ENCODE measurements at regions not wholly inside any gene's neighbourhood (a gene's known extent, or its start where the extent isn't known, plus 50 kb on each side); places are given as distances from the start of the nearest gene placed in this dataset.

DNA sequence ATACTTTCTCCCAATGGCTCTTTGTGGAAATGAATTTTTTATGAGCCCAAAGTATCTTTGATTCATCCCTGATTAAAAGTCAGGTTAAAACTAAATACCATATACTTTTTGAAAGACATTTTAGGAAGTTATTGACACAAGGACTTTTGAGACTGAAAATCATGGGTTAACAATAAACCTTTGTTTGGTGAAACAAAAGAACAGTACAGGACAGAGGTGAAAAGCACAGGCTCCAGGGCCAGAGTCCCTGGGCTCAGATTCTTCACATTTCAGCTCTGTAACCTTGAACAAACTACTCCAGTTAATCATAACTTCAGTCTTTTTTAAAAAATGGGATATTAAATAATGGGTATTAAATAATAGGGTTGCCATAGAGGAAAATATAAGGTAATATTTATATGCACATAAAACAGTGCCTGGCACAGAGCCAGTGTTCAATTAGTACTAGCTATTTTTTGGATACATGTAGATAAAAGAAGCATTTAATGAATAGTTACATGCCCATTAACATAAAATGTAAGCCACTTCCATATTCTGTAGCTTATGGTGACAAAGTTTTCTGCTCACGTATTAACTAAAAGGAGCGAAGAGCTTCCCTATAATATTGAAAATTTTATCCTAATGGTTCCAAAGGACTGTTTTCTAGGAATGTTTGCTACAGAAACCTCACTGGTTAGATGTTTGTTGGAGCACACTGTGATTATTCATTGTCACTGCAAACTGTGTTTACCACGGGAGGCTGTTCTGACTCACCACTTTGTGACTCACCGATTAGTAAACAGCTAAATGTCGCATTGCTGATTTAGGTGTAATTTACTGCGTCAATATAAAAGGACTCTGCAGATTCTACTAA is 255.4 kb downstream of the DAD1 start:
- H3K4me3 ChIP-seq, result no peak overlapping the region
- no peaks in the 10 kb centered on the region for H3K27me3 ChIP-seq (ENCODE audit: low read depth)
- DNase-seq (ENCODE audit: low spot score in 2 of 2), result peak; percentile 27 to 58
- in situ Hi-C loops (cut with MboI; ENCODE audit: low sequenced_read_pairs), result no loop called here
- 0 out of 2 replicates have a peak, but pooled peaks cover 3% of the 10 kb centered on the region for H3K9me3 ChIP-seq
- no peaks in the 10 kb centered on the region for H3K36me3 ChIP-seq (replicated peaks)
- H3K4me1 ChIP-seq, result peaks cover 24% of the 10 kb centered on the region

DNA sequence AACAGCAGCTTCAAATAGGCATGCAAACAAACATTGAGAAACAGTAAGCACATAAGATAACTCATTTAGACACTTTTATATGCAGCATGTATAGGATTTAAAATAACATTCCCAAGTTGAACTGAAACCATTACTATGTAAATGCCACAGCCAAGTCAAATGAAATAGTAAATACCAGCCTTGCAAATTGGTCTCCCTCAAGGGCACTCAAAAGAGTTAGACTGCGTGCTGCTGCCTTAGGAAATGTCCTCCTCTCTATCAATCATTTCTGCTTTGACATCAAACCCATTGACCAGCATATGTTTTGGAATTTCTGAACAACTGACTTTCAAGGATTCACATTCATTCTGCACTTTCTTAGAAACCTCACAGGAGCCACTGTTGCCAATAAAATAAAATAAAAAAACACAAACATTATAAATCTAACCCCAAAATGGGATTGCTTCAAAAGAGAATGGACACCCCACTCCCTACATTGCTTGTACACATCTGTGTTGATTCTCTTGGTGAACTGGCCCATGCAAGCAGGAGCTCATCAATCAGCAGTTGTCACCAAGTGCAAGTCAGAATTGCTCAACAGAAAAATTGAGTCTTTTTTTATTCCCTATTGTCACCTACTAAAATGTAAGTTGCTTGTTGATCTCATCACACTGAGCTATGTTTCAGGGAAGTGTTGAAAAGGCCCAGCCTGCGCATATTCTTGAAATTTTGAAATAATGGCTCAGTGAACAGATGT is 256.2 kb downstream of the DAD1 start:
- no peaks in the 10 kb centered on the region for H3K27me3 ChIP-seq (ENCODE audit: low read depth)
- H3K4me1 ChIP-seq, result peaks cover 24% of the 10 kb centered on the region
- 0 out of 2 replicates have a peak, but pooled peaks cover 3% of the 10 kb centered on the region for H3K9me3 ChIP-seq
- peak; percentile 62 to 81 for DNase-seq (ENCODE audit: low spot score in 2 of 2)
- in situ Hi-C loops (cut with MboI; ENCODE audit: low sequenced_read_pairs), result no loop called here
- no peaks in the 10 kb centered on the region for H3K36me3 ChIP-seq (replicated peaks)
- H3K4me3 ChIP-seq, result no peak overlapping the region

DNA sequence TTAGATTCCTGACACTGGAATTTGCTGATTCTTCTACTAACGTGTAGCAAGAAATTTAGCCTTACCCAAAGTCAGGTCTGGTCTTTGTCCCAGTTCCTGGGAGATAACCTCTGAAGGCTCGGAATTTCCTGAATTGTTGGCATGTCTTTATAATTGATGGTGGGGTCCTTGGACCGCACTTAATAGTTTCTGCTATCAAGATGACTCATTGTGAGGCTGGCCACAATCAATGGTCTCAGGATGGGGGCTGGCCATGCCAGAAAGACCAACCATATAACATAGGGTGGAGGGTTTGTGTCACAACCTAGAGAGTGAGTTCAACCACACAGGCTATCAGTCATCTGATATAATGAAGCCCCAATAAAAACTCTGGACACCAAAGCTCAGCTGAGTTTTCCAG is 259.7 kb downstream of the DAD1 start:
- no peak for DNase-seq (ENCODE audit: low spot score in 2 of 2)
- H3K36me3 ChIP-seq (replicated peaks), result no peaks in the 10 kb centered on the region
- 0 out of 2 replicates have a peak, but pooled peaks cover 3% of the 10 kb centered on the region for H3K9me3 ChIP-seq
- no peak overlapping the region for H3K4me3 ChIP-seq
- in situ Hi-C loops (cut with MboI; ENCODE audit: low sequenced_read_pairs), result no loop called here
- no peaks in the 10 kb centered on the region for H3K27me3 ChIP-seq (ENCODE audit: low read depth)
- peaks cover 22% of the 10 kb centered on the region for H3K4me1 ChIP-seq

DNA sequence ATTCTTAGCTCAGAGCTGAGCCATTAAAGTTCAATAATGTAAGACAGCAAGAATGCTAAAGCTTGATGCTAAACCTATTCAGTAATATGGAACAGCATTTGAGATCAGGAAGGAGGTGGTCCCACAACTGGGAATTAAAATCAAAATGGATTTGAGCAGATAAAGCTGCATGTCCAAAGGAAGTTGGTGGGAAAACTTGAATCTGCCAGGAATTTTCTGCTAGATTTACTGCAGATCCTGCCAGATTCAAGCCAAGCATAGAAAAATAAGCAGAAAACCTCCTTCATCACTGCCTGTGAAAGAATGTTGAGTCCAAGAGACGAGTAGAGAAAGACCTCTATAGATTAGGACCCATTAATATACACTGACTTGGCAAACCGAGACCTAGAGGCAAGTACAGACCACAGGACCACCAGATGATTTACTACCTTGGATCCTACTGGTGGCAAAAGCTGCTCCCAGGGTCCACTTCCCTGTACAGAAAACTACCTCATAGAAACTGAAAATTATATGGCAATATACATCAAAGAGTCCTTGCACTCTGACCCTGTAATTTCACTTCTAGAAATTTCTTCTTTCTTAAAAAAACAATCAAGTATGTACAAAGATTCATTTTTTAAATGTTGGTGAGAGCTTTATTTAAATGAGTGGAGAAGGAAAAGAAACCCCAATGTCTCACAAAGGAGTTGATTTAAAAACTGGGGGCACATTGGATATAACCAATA is 263.2 kb downstream of the DAD1 start:
- no peak for DNase-seq (ENCODE audit: low spot score in 2 of 2)
- Histone ChIP-seq H3K36me3 (replicated peaks) (no peaks in the 10 kb centered on the region), H3K4me1 (no peaks in the 10 kb centered on the region), H3K9me3 (0 out of 2 replicates have a peak, but pooled peaks cover 3% of the 10 kb centered on the region), H3K27me3 (ENCODE audit: low read depth) (peaks cover 9% of the 10 kb centered on the region), H3K4me3 (no peak overlapping the region)
- in situ Hi-C loops (cut with MboI; ENCODE audit: low sequenced_read_pairs), result no loop called here

DNA sequence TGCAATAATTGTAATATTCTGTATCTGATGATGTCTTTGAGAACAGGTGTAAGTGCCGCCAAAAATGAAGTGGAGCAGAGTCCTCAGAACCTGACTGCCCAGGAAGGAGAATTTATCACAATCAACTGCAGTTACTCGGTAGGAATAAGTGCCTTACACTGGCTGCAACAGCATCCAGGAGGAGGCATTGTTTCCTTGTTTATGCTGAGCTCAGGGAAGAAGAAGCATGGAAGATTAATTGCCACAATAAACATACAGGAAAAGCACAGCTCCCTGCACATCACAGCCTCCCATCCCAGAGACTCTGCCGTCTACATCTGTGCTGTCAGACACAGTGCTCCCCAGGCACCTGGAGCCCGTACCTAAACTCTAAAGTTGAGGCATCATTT is 268.7 kb downstream of the DAD1 start:
- Histone ChIP-seq H3K4me1 (no peaks in the 10 kb centered on the region), H3K27me3 (ENCODE audit: low read depth) (peaks cover 27% of the 10 kb centered on the region), H3K4me3 (no peak overlapping the region), H3K36me3 (replicated peaks) (no peaks in the 10 kb centered on the region), H3K9me3 (no peaks in the 10 kb centered on the region)
- in situ Hi-C loops (cut with MboI; ENCODE audit: low sequenced_read_pairs), result no loop called here
- no peak for DNase-seq (ENCODE audit: low spot score in 2 of 2)

DNA sequence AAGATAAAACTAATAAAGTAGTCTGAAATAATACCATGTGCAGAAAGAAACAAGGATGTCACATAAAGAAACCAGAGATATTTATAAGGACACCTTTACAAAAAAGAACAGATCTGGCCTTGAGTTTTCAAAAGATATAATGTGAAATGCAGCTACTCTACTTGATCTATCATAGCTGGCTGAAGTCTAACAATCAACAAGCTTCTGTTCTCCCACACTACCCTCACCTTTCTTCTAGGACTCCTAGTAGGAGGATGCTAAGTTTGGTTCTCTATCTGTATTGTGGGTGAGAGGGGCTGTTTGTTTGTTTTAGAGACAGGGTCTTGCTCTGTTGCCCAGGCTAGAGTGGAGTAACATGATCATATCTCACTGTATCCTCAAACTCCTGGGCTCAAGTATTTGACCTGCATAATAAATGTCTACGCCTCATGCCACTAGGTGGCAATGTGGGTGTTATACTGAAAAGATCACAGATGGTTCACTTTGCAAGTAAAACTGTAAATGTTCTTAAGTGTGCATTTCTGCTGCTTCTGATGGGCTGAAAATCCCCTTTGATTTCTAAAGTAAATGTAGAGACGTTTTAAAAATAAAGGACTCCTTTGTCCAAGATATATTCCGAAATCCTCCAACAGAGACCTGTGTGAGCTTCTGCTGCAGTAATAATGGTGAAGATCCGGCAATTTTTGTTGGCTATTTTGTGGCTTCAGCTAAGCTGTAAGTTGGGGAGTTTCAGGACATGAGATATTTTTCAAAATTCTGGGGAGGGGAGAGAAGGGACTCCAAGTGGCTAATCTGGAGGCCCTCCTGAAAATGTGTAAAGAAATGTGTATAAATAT is 269.3 kb downstream of the DAD1 start:
- H3K36me3 ChIP-seq (replicated peaks), result no peaks in the 10 kb centered on the region
- DNase-seq (ENCODE audit: low spot score in 2 of 2), result peak; percentile 65 to 69
- no peak overlapping the region for H3K4me3 ChIP-seq
- in situ Hi-C loops (cut with MboI; ENCODE audit: low sequenced_read_pairs), result loop anchor here (5.0 to 10.0 kb wide), 2 partner anchors 65 to 153 kb away; no protein-coding TSS in a partner anchor
- peaks cover 27% of the 10 kb centered on the region for H3K27me3 ChIP-seq (ENCODE audit: low read depth)
- no peaks in the 10 kb centered on the region for H3K9me3 ChIP-seq
- no peaks in the 10 kb centered on the region for H3K4me1 ChIP-seq

DNA sequence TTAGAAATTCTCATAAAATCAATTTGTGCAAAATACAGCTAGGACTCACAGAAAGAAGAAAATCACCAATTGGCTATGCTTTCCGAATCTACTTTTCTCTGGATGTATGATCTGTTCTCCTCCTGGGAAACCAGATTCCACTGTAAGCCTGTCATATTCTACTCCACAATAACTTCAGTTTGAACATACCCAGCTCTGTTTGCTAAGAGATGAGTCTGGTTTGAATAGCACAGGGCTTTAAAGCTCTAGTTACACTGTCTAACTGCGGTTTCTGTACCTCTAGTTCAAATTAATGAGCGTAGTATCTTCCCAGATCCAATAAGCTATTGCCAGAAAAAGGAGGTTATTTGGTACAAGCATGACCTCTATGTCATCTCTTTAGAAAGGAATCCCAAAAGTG is 270.1 kb downstream of the DAD1 start:
- Histone ChIP-seq H3K36me3 (replicated peaks) (no peaks in the 10 kb centered on the region), H3K9me3 (no peaks in the 10 kb centered on the region), H3K4me3 (no peak overlapping the region), H3K4me1 (no peaks in the 10 kb centered on the region), H3K27me3 (ENCODE audit: low read depth) (peaks cover 27% of the 10 kb centered on the region)
- in situ Hi-C loops (cut with MboI; ENCODE audit: low sequenced_read_pairs), result loop anchor here (5.0 to 10.0 kb wide), 2 partner anchors 66 to 153 kb away; no protein-coding TSS in a partner anchor
- no peak for DNase-seq (ENCODE audit: low spot score in 2 of 2)

DNA sequence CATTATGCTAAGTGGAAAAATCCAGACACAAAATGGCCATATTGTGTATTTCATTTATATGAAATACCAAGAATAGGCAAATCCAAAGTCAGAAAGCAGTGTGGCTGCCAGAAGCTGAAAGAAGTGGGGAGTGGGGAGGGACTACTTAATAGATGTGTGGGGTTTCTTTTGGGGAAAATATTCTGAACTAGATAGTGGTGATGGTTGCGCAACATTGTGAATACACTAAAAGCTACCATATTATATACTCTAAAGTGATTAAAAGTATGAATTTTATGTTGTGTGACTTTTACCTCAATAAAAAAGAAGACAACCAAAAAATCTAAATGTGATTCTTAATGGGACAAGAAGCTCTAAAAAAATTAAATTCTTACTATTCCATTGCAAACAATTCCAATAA is 272.6 kb downstream of the DAD1 start:
- in situ Hi-C loops (cut with MboI; ENCODE audit: low sequenced_read_pairs), result loop anchor here (5.0 to 10.0 kb wide), 2 partner anchors 68 to 156 kb away; no protein-coding TSS in a partner anchor
- Histone ChIP-seq H3K4me1 (no peaks in the 10 kb centered on the region), H3K27me3 (ENCODE audit: low read depth) (peaks cover 22% of the 10 kb centered on the region), H3K4me3 (no peak overlapping the region), H3K36me3 (replicated peaks) (no peaks in the 10 kb centered on the region), H3K9me3 (no peaks in the 10 kb centered on the region)
- no peak for DNase-seq (ENCODE audit: low spot score in 2 of 2)

DNA sequence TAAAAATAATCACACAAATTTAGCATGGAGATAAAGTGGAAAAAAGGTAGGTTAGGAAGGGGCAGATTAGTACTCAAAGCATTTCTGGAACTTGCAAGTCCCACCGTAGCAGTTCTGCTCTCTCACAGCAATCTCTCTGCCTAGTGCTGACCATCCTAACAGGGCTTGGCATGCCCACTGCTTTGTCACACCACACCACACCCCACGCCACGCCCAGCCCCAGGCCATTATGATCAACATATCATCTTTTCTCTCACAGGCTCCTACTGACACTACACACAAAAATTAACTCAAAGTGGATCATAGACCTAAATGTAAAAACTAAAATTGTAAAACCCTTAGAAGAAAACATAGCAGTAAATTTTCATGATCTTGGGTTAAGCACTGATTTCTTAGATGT is 273.7 kb downstream of the DAD1 start:
- in situ Hi-C loops (cut with MboI; ENCODE audit: low sequenced_read_pairs), result loop anchor here (5.0 to 10.0 kb wide), 2 partner anchors 69 to 157 kb away; no protein-coding TSS in a partner anchor
- Histone ChIP-seq H3K4me3 (no peak overlapping the region), H3K36me3 (replicated peaks) (no peaks in the 10 kb centered on the region), H3K9me3 (no peaks in the 10 kb centered on the region), H3K27me3 (ENCODE audit: low read depth) (peaks cover 23% of the 10 kb centered on the region), H3K4me1 (no peaks in the 10 kb centered on the region)
- no peak for DNase-seq (ENCODE audit: low spot score in 2 of 2)

DNA sequence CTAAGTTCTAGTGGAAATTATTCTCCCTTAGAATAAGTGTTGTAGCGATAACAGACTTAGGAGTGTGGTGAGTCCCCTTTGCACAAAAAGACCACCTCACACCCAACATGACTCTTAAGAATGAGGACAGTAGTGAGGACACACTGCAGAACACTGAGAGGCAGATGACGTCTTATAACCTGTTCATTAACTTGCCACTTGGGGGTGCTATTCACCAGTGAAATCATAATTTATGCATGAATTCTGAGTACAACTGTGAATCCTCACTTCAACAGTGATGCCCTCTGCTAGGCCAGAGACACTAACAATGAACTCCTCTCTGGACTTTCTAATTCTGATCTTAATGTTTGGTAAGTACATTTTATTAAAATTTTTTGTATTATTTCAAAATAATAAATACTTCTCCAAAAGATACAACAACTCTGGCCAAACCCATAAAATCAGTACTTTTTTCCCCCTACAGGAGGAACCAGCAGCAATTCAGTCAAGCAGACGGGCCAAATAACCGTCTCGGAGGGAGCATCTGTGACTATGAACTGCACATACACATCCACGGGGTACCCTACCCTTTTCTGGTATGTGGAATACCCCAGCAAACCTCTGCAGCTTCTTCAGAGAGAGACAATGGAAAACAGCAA is 274.7 kb downstream of the DAD1 start:
- Histone ChIP-seq H3K4me3 (no peak overlapping the region), H3K9me3 (no peaks in the 10 kb centered on the region), H3K27me3 (ENCODE audit: low read depth) (peaks cover 20% of the 10 kb centered on the region), H3K36me3 (replicated peaks) (no peaks in the 10 kb centered on the region), H3K4me1 (no peaks in the 10 kb centered on the region)
- peak; percentile 62 to 63 for DNase-seq (ENCODE audit: low spot score in 2 of 2)
- in situ Hi-C loops (cut with MboI; ENCODE audit: low sequenced_read_pairs), result loop anchor here (10.0 kb wide), 1 partner anchor 70 kb away; no protein-coding TSS in a partner anchor

DNA sequence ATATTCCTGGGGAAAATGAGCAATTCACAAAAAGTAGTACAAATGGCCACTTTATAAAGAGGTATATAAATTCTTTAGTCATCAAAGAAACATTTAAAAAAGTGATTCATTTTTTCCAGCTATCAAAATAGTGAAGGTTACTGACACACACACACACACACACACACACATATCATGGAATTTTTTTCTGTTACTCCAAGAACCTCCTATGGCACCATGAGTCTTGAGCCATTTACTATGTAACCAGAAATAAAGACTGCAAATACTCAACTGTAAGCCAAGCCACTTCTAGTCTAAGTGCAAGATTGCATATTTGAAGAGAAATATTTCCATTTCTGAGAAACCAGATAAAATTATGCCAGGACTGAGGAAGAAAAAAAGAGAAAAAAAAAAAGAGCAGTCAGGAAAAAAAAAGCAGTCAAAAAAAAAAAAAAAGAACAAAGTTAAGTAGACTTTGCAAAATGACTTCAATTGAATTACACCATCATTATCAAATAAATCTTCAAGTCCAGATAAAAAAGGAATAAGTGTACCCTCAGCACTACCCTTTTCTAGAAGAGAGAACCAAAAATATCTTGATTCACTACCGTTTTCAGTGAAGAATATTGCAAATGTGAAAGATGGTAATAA is 275.7 kb downstream of the DAD1 start:
- in situ Hi-C loops (cut with MboI; ENCODE audit: low sequenced_read_pairs), result loop anchor here (10.0 kb wide), 1 partner anchor 72 kb away; no protein-coding TSS in a partner anchor

DNA sequence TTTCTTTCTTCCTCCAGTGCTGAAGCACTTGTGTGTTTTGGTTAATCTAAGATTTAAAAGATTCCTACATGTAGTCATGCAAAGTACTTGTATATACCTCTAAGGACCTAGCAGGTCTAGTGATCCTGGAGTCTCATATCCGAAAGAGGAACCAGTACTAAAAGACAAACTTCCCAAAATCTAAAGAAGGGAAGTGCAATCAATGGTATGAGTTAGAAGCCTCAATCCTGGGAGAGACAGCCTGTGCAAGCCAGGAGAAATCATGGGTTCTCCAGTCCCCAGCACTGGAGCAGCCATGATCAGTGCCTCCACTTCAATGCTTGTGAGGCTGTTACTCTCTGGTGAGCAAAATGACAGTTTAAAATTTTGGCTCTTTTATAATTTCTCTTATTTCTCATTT is 277.4 kb downstream of the DAD1 start:
- no peak for DNase-seq (ENCODE audit: low spot score in 2 of 2)
- in situ Hi-C loops (cut with MboI; ENCODE audit: low sequenced_read_pairs), result loop anchor here (10.0 kb wide), 1 partner anchor 73 kb away; no protein-coding TSS in a partner anchor

More for the DNA sequence above, 275.7 kb downstream of the DAD1 start:
- no peak for DNase-seq (ENCODE audit: low spot score in 2 of 2)
- no peaks in the 10 kb centered on the region for H3K9me3 ChIP-seq
- H3K4me1 ChIP-seq, result no peaks in the 10 kb centered on the region
- no peaks in the 10 kb centered on the region for H3K36me3 ChIP-seq (replicated peaks)
- no peak overlapping the region for H3K4me3 ChIP-seq
- peaks cover 11% of the 10 kb centered on the region; the same call in 1 of the 2 replicates for H3K27me3 ChIP-seq (ENCODE audit: low read depth)

More for the DNA sequence above, 277.4 kb downstream of the DAD1 start:
- Histone ChIP-seq H3K4me1 (no peaks in the 10 kb centered on the region), H3K27me3 (ENCODE audit: low read depth) (peaks cover 5% of the 10 kb centered on the region), H3K36me3 (replicated peaks) (no peaks in the 10 kb centered on the region), H3K9me3 (no peaks in the 10 kb centered on the region), H3K4me3 (no peak overlapping the region)
